GM23248 (cell line): ENCODE measurements at regions not wholly inside any gene's neighbourhood (a gene's known extent, or its start where the extent isn't known, plus 50 kb on each side); places are given as distances from the start of the nearest gene placed in this dataset.

Experiments used
- DNase-seq: peaks from one replicate; pipeline ENCODE4 v3.0.0-alpha.2; 2015
- H2AFZ ChIP-seq: fragments of 200-600 bp; sonication (generic); 2 replicates; pipeline ENCODE4 v1.6.1; 2016; ENCODE audit warnings: antibody characterized with exemption
- H3F3A ChIP-seq: fragments of 200-600 bp; sonication (generic); 2 replicates; pipeline ENCODE4 v1.6.1; 2016; ENCODE audit warnings: mild to moderate bottlenecking, antibody characterized with exemption, mixed run types; ENCODE audit not compliant: insufficient read depth
- H3K27ac ChIP-seq: fragments of 200-600 bp; sonication (generic); 2 replicates; pipeline ENCODE4 v1.5.1; 2016; ENCODE audit warnings: mild to moderate bottlenecking
- H3K27me3 ChIP-seq: fragments of 200-600 bp; sonication (generic); replicated peaks from 2 replicates; pipeline ENCODE4 v1.6.1; 2016; ENCODE audit warnings: mild to moderate bottlenecking; ENCODE audit not compliant: insufficient read depth
- H3K36me3 ChIP-seq: fragments of 200-600 bp; sonication (generic); 2 replicates; pipeline ENCODE4 v1.6.1; 2016; ENCODE audit warnings: low read depth, mild to moderate bottlenecking
- H3K4me1 ChIP-seq: fragments of 200-600 bp; sonication (generic); 2 replicates; pipeline ENCODE4 v1.6.1; 2016; ENCODE audit warnings: mild to moderate bottlenecking; ENCODE audit not compliant: insufficient read depth
- H3K4me2 ChIP-seq: fragments of 200-600 bp; sonication (generic); one replicate; pipeline ENCODE4 v1.6.1; 2016; ENCODE audit warnings: mild to moderate bottlenecking; ENCODE audit not compliant: unreplicated experiment
- H3K4me3 ChIP-seq: fragments of 200-600 bp; sonication (generic); 2 replicates; pipeline ENCODE4 v1.5.1; 2016; ENCODE audit warnings: mild to moderate bottlenecking
- H3K79me2 ChIP-seq: fragments of 200-600 bp; sonication (generic); 2 replicates; pipeline ENCODE4 v1.6.1; 2016; ENCODE audit warnings: mild to moderate bottlenecking; ENCODE audit not compliant: insufficient read depth
- H3K9ac ChIP-seq: fragments of 200-600 bp; sonication (generic); 2 replicates; pipeline ENCODE4 v1.6.1; 2016; ENCODE audit warnings: mild to moderate bottlenecking
- H3K9me2 ChIP-seq: fragments of 200-600 bp; sonication (generic); 2 replicates; pipeline ENCODE4 v1.6.1; 2016; ENCODE audit warnings: mixed run types, mild to moderate bottlenecking, moderate library complexity; ENCODE audit not compliant: insufficient read depth
- H3K9me3 ChIP-seq: fragments of 200-600 bp; sonication (generic); one replicate; pipeline ENCODE4 v1.6.1; 2017; ENCODE audit warnings: low read depth
- H4K20me1 ChIP-seq: fragments of 200-600 bp; sonication (generic); 2 replicates; pipeline ENCODE4 v1.6.0; 2016; ENCODE audit not compliant: insufficient read depth
- EZH2 ChIP-seq: fragments of 200-600 bp; sonication (generic); IDR thresholded peaks from 2 replicates; pipeline ENCODE4 v1.6.1; 2018; ENCODE audit warnings: antibody characterized with exemption, mild to moderate bottlenecking; ENCODE audit not compliant: insufficient read depth, poor library complexity, severe bottlenecking
- EZH2phosphoT487 ChIP-seq: fragments of 200-600 bp; sonication (generic); IDR thresholded peaks from 2 replicates; pipeline ENCODE4 v1.6.1; 2018; ENCODE audit warnings: antibody characterized with exemption, moderate library complexity, mild to moderate bottlenecking, low read depth; ENCODE audit not compliant: insufficient read depth
- WGBS, 2 experiments: methylation state at CpG; one replicate each; pipeline ENCODE4 v1.1.6; 2015 to 2017; ENCODE audit warnings: low lambda C conversion rate in 2 of 2, low coverage in 1 of 2; ENCODE audit errors: missing lambda C conversion rate in 2 of 2; 5-methylcytosine and 5-hydroxymethylcytosine counted together
- in situ Hi-C: fragments of 300-500 bp; cut with MboI; formaldehyde crosslinking; loops from 2 replicates; pipeline ENCODE4 v1.15.0; 2020

- in situ Hi-C loops, result no loop called here
- Histone ChIP-seq H4K20me1 (no peaks in the 10 kb centered on the region), H3K27me3 (no peaks in the 10 kb centered on the region), H3K9me2 (no peaks in the 10 kb centered on the region), H3K9ac (no peak overlapping the region), H3K27ac (no peak overlapping the region), H3K4me3 (no peak overlapping the region), H3K4me2 (no peak overlapping the region), H3K4me1 (no peaks in the 10 kb centered on the region), H3F3A (no peaks in the 10 kb centered on the region), H3K79me2 (no peaks in the 10 kb centered on the region), H3K9me3 (no peaks in the 10 kb centered on the region), H2AFZ (no peak overlapping the region), H3K36me3 (no peaks in the 10 kb centered on the region)
- TF ChIP-seq EZH2 (no peak), EZH2phosphoT487 (no peak)
- DNase-seq, result no peak
- whole genome bisulfite sequencing, 2 experiments, result 19 to 26% methylated on average over 4 of the region's 4 CpGs
Measured at GRCh38 chr10:121106611-121107010, 255.4 kb downstream of the WDR11 start.

- no peak overlapping the region for H2AFZ ChIP-seq
- no peak overlapping the region for H3K4me3 ChIP-seq
- no peaks in the 10 kb centered on the region for H3F3A ChIP-seq
- H3K27me3 ChIP-seq, result no peaks in the 10 kb centered on the region
- in situ Hi-C loops, result no loop called here
- no peaks in the 10 kb centered on the region for H3K79me2 ChIP-seq
- no peaks in the 10 kb centered on the region for H4K20me1 ChIP-seq
- no peak overlapping the region for H3K9ac ChIP-seq
- TF ChIP-seq EZH2, result no peak
- TF ChIP-seq EZH2phosphoT487, result no peak
- no peaks in the 10 kb centered on the region for H3K4me1 ChIP-seq
- no peak overlapping the region for H3K27ac ChIP-seq
- 49 to 68% methylated on average over 3 of the region's 3 CpGs for WGBS, 2 experiments
- no peaks in the 10 kb centered on the region for H3K9me2 ChIP-seq
- H3K4me2 ChIP-seq, result no peak overlapping the region
- H3K9me3 ChIP-seq, result no peaks in the 10 kb centered on the region
- H3K36me3 ChIP-seq, result no peaks in the 10 kb centered on the region
- no peak for DNase-seq
Measured at GRCh38 chr10:121108051-121108450, 256.9 kb downstream of the WDR11 start.

- Histone ChIP-seq H3K9ac (no peak overlapping the region), H3F3A (no peaks in the 10 kb centered on the region)
- in situ Hi-C loops, result no loop called here
Measured at GRCh38 chr10:121110369-121110768, 259.2 kb downstream of the WDR11 start.

GRCh38 chr10:121112136-121112535 is 261.0 kb downstream of the WDR11 start:
- in situ Hi-C loops, result no loop called here
- no peaks in the 10 kb centered on the region for H3F3A ChIP-seq
- WGBS, 2 experiments, result 0 to 2% methylated on average over 1 of the region's 1 CpG

More at GRCh38 chr10:121110369-121110768, 259.2 kb downstream of the WDR11 start:
- Histone ChIP-seq H3K27ac (no peak overlapping the region), H3K27me3 (no peaks in the 10 kb centered on the region), H3K36me3 (no peaks in the 10 kb centered on the region), H4K20me1 (no peaks in the 10 kb centered on the region), H3K9me3 (no peaks in the 10 kb centered on the region), H3K4me2 (no peak overlapping the region), H3K9me2 (no peaks in the 10 kb centered on the region), H3K4me1 (no peaks in the 10 kb centered on the region), H2AFZ (no peak overlapping the region), H3K79me2 (no peaks in the 10 kb centered on the region), H3K4me3 (no peak overlapping the region)
- TF ChIP-seq EZH2 (no peak), EZH2phosphoT487 (no peak)
- no peak for DNase-seq

More at GRCh38 chr10:121112136-121112535, 261.0 kb downstream of the WDR11 start:
- TF ChIP-seq EZH2 (no peak), EZH2phosphoT487 (no peak)
- no peaks in the 10 kb centered on the region for H3K36me3 ChIP-seq
- H3K27ac ChIP-seq, result no peak overlapping the region
- DNase-seq, result no peak
- no peaks in the 10 kb centered on the region for H3K4me1 ChIP-seq
- peaks cover 5% of the 10 kb centered on the region for H3K9me3 ChIP-seq
- H3K4me3 ChIP-seq, result no peak overlapping the region
- no peak overlapping the region for H3K4me2 ChIP-seq
- H3K9ac ChIP-seq, result no peak overlapping the region
- no peak overlapping the region for H2AFZ ChIP-seq
- no peaks in the 10 kb centered on the region for H3K79me2 ChIP-seq
- no peaks in the 10 kb centered on the region for H4K20me1 ChIP-seq
- H3K27me3 ChIP-seq, result no peaks in the 10 kb centered on the region
- no peaks in the 10 kb centered on the region for H3K9me2 ChIP-seq
